Choroid plexus epithelial cell (primary cell): ENCODE measurements at regions not wholly inside any gene's neighbourhood (a gene's known extent, or its start where the extent isn't known, plus 50 kb on each side); places are given as distances from the start of the nearest gene placed in this dataset.
A peak's percentile ranks its signal among the peaks of the same experiment; 100 is the strongest.

Experiments
- DNase-seq: peaks from one replicate; pipeline ENCODE4 v3.0.0-alpha.2; 2010; ENCODE audit warnings: low read depth
- H3K4me3 ChIP-seq: 2 replicates; pipeline ENCODE4 v1.5.1; 2011; ENCODE audit warnings: low read depth, mild to moderate bottlenecking, control low read depth, low read length, moderate library complexity
- CTCF ChIP-seq: conservative IDR thresholded peaks from 2 replicates; pipeline ENCODE4 v1.5.1; 2011; ENCODE audit warnings: low read depth, mild to moderate bottlenecking, control low read depth, inconsistent platforms, low read length, moderate library complexity

- DNase-seq: no peak
- H3K4me3 ChIP-seq: no peak overlapping the region
- TF ChIP-seq CTCF: no peak
Measured at GRCh38 chr14:49187799-49188198, 398.4 kb downstream of the RPS29 start.

GRCh38 chr14:49173765-49174373 lies 412.3 kb downstream of the RPS29 start:
- peak; percentile 68 for TF ChIP-seq CTCF
- H3K4me3 ChIP-seq: no peak overlapping the region
- DNase-seq: peak; percentile 70

GRCh38 chr14:49164074-49164473 lies 422.1 kb downstream of the RPS29 start:
- no peak for DNase-seq
- H3K4me3 ChIP-seq: no peak overlapping the region
- no peak for TF ChIP-seq CTCF

- no peak for TF ChIP-seq CTCF
- H3K4me3 ChIP-seq: no peak overlapping the region
- no peak for DNase-seq
Measured at GRCh38 chr14:49160983-49161382, 425.2 kb downstream of the RPS29 start.

- H3K4me3 ChIP-seq: no peak overlapping the region
- no peak for DNase-seq
- no peak for TF ChIP-seq CTCF
Measured at GRCh38 chr14:49159081-49159480, 427.1 kb downstream of the RPS29 start.

GRCh38 chr14:49139593-49139992 lies 446.6 kb downstream of the RPS29 start:
- TF ChIP-seq CTCF: no peak
- DNase-seq: no peak
- H3K4me3 ChIP-seq: no peak overlapping the region

GRCh38 chr14:49134940-49135339 lies 451.2 kb downstream of the RPS29 start:
- DNase-seq: no peak
- no peak for TF ChIP-seq CTCF
- no peak overlapping the region for H3K4me3 ChIP-seq
